ENCODE measurements at regions not wholly inside any gene's neighbourhood (a gene's known extent, or its start where the extent isn't known, plus 50 kb on each side); places are given as distances from the start of the nearest gene placed in this dataset.

DNA sequence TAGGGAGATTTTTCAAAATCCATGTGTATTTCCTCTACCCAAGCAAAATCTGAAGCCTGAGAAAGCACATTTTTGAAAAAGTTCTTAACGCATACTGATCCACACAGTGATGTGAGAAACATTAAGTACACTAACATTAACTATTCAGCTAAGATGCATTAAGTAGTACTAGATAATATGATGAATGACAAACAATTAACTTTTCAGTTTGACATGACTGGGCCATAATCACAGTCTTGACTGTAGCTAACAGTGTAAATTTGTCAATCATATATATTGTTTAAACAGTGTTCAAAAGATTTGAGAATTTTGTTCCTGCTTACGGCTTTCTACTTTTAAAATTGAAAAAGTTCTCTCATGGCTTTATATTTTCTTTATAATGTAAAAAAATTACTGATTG lies 72.0 kb downstream of the CNTN3 start:
- no peaks in the 10 kb centered on the region for H3K9me3 ChIP-seq (replicated peaks; ENCODE audit: insufficient read depth, low read length)
- no peak overlapping the region for H3K27ac ChIP-seq (ENCODE audit: low read length)
- no peaks in the 10 kb centered on the region for H3K27me3 ChIP-seq (replicated peaks; ENCODE audit: insufficient read depth, low read length)
- H3K4me2 ChIP-seq (ENCODE audit: low read depth, low read length) = no peak overlapping the region
- H3K36me3 ChIP-seq (replicated peaks; ENCODE audit: insufficient read depth, low read length) = no peaks in the 10 kb centered on the region
- H3K9me2 ChIP-seq (replicated peaks; ENCODE audit: insufficient read depth, low read length) = no peaks in the 10 kb centered on the region
- H3K4me3 ChIP-seq (ENCODE audit: low read length) = no peak overlapping the region
- no peak for TF ChIP-seq EZH2 (optimal IDR thresholded peaks at IDR 0.05; ENCODE audit: low read depth, low read length)
- no peak for TF ChIP-seq EZH2phosphoT487 (IDR thresholded peaks at IDR 0.05; ENCODE audit: low read length)
- TF ChIP-seq, protein P1, sequence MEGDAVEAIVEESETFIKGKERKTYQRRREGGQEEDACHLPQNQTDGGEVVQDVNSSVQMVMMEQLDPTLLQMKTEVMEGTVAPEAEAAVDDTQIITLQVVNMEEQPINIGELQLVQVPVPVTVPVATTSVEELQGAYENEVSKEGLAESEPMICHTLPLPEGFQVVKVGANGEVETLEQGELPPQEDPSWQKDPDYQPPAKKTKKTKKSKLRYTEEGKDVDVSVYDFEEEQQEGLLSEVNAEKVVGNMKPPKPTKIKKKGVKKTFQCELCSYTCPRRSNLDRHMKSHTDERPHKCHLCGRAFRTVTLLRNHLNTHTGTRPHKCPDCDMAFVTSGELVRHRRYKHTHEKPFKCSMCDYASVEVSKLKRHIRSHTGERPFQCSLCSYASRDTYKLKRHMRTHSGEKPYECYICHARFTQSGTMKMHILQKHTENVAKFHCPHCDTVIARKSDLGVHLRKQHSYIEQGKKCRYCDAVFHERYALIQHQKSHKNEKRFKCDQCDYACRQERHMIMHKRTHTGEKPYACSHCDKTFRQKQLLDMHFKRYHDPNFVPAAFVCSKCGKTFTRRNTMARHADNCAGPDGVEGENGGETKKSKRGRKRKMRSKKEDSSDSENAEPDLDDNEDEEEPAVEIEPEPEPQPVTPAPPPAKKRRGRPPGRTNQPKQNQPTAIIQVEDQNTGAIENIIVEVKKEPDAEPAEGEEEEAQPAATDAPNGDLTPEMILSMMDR (IDR thresholded peaks at IDR 0.05; ENCODE audit: low read length) = no peak
- H4K20me1 ChIP-seq (ENCODE audit: insufficient read depth, low read length) = no peaks in the 10 kb centered on the region
- H3K79me2 ChIP-seq (ENCODE audit: low read length) = no peaks in the 10 kb centered on the region
- no peak overlapping the region for H3K9ac ChIP-seq (ENCODE audit: low read length)
- H3K4me1 ChIP-seq (ENCODE audit: low read length) = peaks cover 16% of the 10 kb centered on the region
- no peak overlapping the region for H2AFZ ChIP-seq (ENCODE audit: low read length)
- no peaks in the 10 kb centered on the region for H3F3A ChIP-seq (ENCODE audit: insufficient read depth, low read length)
- no peak for DNase-seq

GRCh38 chr3:74539876-74540275 lies 74.6 kb downstream of the CNTN3 start:
- H3K79me2 ChIP-seq (ENCODE audit: low read length) = no peaks in the 10 kb centered on the region
- TF ChIP-seq EZH2 (optimal IDR thresholded peaks at IDR 0.05; ENCODE audit: low read depth, low read length) (no peak), EZH2phosphoT487 (IDR thresholded peaks at IDR 0.05; ENCODE audit: low read length) (no peak)
- TF ChIP-seq, protein P1 (IDR thresholded peaks at IDR 0.05; ENCODE audit: low read length) = no peak
- no peaks in the 10 kb centered on the region for H3K9me2 ChIP-seq (replicated peaks; ENCODE audit: insufficient read depth, low read length)
- no peak overlapping the region for H3K9ac ChIP-seq (ENCODE audit: low read length)
- H4K20me1 ChIP-seq (ENCODE audit: insufficient read depth, low read length) = no peaks in the 10 kb centered on the region
- peaks cover 18% of the 10 kb centered on the region for H3K4me1 ChIP-seq (ENCODE audit: low read length)
- H3K36me3 ChIP-seq (replicated peaks; ENCODE audit: insufficient read depth, low read length) = no peaks in the 10 kb centered on the region
- no peaks in the 10 kb centered on the region for H3K9me3 ChIP-seq (replicated peaks; ENCODE audit: insufficient read depth, low read length)
- H3K4me2 ChIP-seq (ENCODE audit: low read depth, low read length) = no peak overlapping the region
- H3K27me3 ChIP-seq (replicated peaks; ENCODE audit: insufficient read depth, low read length) = no peaks in the 10 kb centered on the region
- H3F3A ChIP-seq (ENCODE audit: insufficient read depth, low read length) = no peaks in the 10 kb centered on the region
- H3K4me3 ChIP-seq (ENCODE audit: low read length) = no peak overlapping the region
- H3K27ac ChIP-seq (ENCODE audit: low read length) = no peak overlapping the region
- no peak for DNase-seq
- H2AFZ ChIP-seq (ENCODE audit: low read length) = no peak overlapping the region

GRCh38 chr3:74538669-74539068 lies 75.8 kb downstream of the CNTN3 start:
- Histone ChIP-seq H3K36me3 (replicated peaks; ENCODE audit: insufficient read depth, low read length) (no peaks in the 10 kb centered on the region), H3K27ac (ENCODE audit: low read length) (no peak overlapping the region), H3K9me3 (replicated peaks; ENCODE audit: insufficient read depth, low read length) (no peaks in the 10 kb centered on the region), H3K9me2 (replicated peaks; ENCODE audit: insufficient read depth, low read length) (no peaks in the 10 kb centered on the region), H4K20me1 (ENCODE audit: insufficient read depth, low read length) (no peaks in the 10 kb centered on the region), H3K79me2 (ENCODE audit: low read length) (no peaks in the 10 kb centered on the region), H3K4me2 (ENCODE audit: low read depth, low read length) (peak overlapping the region; percentile 2; the same call in 1 of the 2 replicates), H3F3A (ENCODE audit: insufficient read depth, low read length) (no peaks in the 10 kb centered on the region), H3K9ac (ENCODE audit: low read length) (no peak overlapping the region), H3K27me3 (replicated peaks; ENCODE audit: insufficient read depth, low read length) (no peaks in the 10 kb centered on the region), H3K4me3 (ENCODE audit: low read length) (no peak overlapping the region), H2AFZ (ENCODE audit: low read length) (no peak overlapping the region), H3K4me1 (ENCODE audit: low read length) (peaks cover 18% of the 10 kb centered on the region)
- DNase-seq = peak; percentile 45
- TF ChIP-seq EZH2 (optimal IDR thresholded peaks at IDR 0.05; ENCODE audit: low read depth, low read length) = no peak
- no peak for TF ChIP-seq EZH2phosphoT487 (IDR thresholded peaks at IDR 0.05; ENCODE audit: low read length)
- TF ChIP-seq, protein P1 (IDR thresholded peaks at IDR 0.05; ENCODE audit: low read length) = no peak
